Sigmoid colon (tissue), 6 donors: ENCODE measurements at regions not wholly inside any gene's neighbourhood (a gene's known extent, or its start where the extent isn't known, plus 50 kb on each side); places are given as distances from the start of the nearest gene placed in this dataset.

Experiments
- DNase-seq: peaks from one replicate; pipeline ENCODE4 v3.0.0-alpha.2; 2019
- H3K27ac ChIP-seq, 4 donors: fragments of 200-600 bp; sonication (generic); one replicate each; pipeline ENCODE4 v1.5.1; 2016 to 2019; ENCODE audit warnings: mild to moderate bottlenecking in 1 of 4
- H3K27me3 ChIP-seq, 3 donors: fragments of 200-600 bp; sonication (generic); one replicate each; pipeline ENCODE4 v1.5.1; 2019; ENCODE audit warnings: mild to moderate bottlenecking in 1 of 3
- H3K36me3 ChIP-seq, 4 donors: fragments of 200-600 bp; sonication (generic); one replicate each; pipeline ENCODE4 v1.5.1; 2016 to 2019
- H3K4me1 ChIP-seq, 4 donors: fragments of 200-600 bp; sonication (generic); one replicate each; pipeline ENCODE4 v1.5.1; 2017 to 2019
- H3K4me3 ChIP-seq, 4 donors: fragments of 200-600 bp; sonication (generic); one replicate each; pipeline ENCODE4 v1.5.1; 2017 to 2019; ENCODE audit warnings: mild to moderate bottlenecking in 2 of 4, moderate library complexity in 1 of 4
- H3K9me3 ChIP-seq, 4 donors: fragments of 200-600 bp in 3 of 4; sonication (generic) in 3 of 4; one replicate each; pipeline versions ENCODE4 v1.5.1 to v1.6.1; 2013 to 2019
- CTCF ChIP-seq, 4 experiments: fragments of 450-650 bp in 3 of 4; fragments of 200-600 bp in 1 of 4; IDR thresholded peaks; one replicate each; pipeline ENCODE4 v1.5.1; 2016 to 2019; ENCODE audit warnings: antibody characterized with exemption in 4 of 4, mild to moderate bottlenecking in 3 of 4, moderate library complexity in 2 of 4
- EP300 ChIP-seq, 4 donors: sonication (generic); formaldehyde crosslinking; IDR thresholded peaks; one replicate each; pipeline ENCODE4 v1.6.1; 2017; ENCODE audit warnings: antibody characterized with exemption in 4 of 4
- POLR2A ChIP-seq, 2 donors: fragments of 450-650 bp; IDR thresholded peaks; one replicate each; pipeline ENCODE4 v1.6.1; 2016; ENCODE audit warnings: antibody characterized with exemption in 2 of 2, mild to moderate bottlenecking in 2 of 2, moderate library complexity in 2 of 2
- POLR2AphosphoS5 ChIP-seq, 4 donors: sonication (generic); formaldehyde crosslinking; IDR thresholded peaks; one replicate each; pipeline ENCODE4 v1.6.1; 2017; ENCODE audit warnings: antibody characterized with exemption in 4 of 4
- WGBS, 2 donors: extraction: QIAGEN DNeasy Blood & Tissue Kit; methylation state at CpG; one replicate each; pipeline ENCODE4 v1.1.7; 2013; 5-methylcytosine and 5-hydroxymethylcytosine counted together
- intact Hi-C: fragments of 100-400 bp; cut with DNase I; formaldehyde crosslinking; loops from one replicate; pipeline ENCODE4 v1.15.1; 2023
- donor health status: healthy with polysubstance abuse.
- donor health status: healthy.

DNA sequence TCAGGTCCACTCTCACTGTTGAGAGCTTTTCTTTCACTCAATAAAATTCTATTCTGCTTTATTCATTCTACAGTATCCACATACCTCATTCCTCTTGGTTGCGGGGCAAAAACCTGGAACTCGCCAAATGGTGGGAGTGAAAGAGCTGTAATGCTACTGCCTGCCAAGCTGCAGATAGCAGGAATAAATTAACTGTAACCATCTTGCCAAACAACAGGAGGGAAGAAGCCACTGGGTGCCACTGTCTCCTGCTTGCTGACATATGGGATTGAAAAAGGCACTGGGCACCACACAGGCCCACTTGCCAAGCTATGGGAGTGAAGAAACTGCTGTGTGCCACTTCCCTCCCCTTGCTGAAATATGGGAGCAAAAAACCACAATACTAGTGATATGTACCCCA, 111.9 kb upstream of the CNTN1 start:
- TF ChIP-seq POLR2AphosphoS5 (IDR thresholded peaks at IDR 0.05) (no peak), EP300 (IDR thresholded peaks at IDR 0.05) (no peak), POLR2A (IDR thresholded peaks at IDR 0.05) (no peak), CTCF (IDR thresholded peaks at IDR 0.05) (no peak)
- Histone ChIP-seq H3K9me3 (peaks cover 0 to 6% (median 0%) of the 10 kb centered on the region in 4 donors), H3K4me1 (no peaks in the 10 kb centered on the region), H3K27me3 (no peaks in the 10 kb centered on the region), H3K36me3 (no peaks in the 10 kb centered on the region), H3K4me3 (no peak overlapping the region), H3K27ac (no peak overlapping the region)
- intact Hi-C loops = no loop called here
- WGBS, 2 donors = 96 to 97% methylated on average over 2 of the region's 2 CpGs
- DNase-seq = no peak

- H3K4me1 ChIP-seq = no peaks in the 10 kb centered on the region
- TF ChIP-seq CTCF (IDR thresholded peaks at IDR 0.05) (no peak), POLR2A (IDR thresholded peaks at IDR 0.05) (no peak), POLR2AphosphoS5 (IDR thresholded peaks at IDR 0.05) (no peak), EP300 (IDR thresholded peaks at IDR 0.05) (no peak)
- H3K27me3 ChIP-seq = no peaks in the 10 kb centered on the region
- no peak overlapping the region for H3K27ac ChIP-seq
- H3K4me3 ChIP-seq = no peak overlapping the region
- no peaks in the 10 kb centered on the region for H3K36me3 ChIP-seq
- no peak for DNase-seq
- 93 to 98% methylated on average over 1 of the region's 1 CpG for WGBS, 2 donors
- peaks cover 0 to 6% (median 0%) of the 10 kb centered on the region in 4 donors for H3K9me3 ChIP-seq
- intact Hi-C loops = no loop called here
Measured at GRCh38 chr12:40581889-40582288, 110.3 kb upstream of the CNTN1 start.

GRCh38 chr12:40583743-40584142, 108.5 kb upstream of the CNTN1 start:
- H3K36me3 ChIP-seq = no peaks in the 10 kb centered on the region
- no peaks in the 10 kb centered on the region for H3K4me1 ChIP-seq
- peaks cover 0 to 6% (median 0%) of the 10 kb centered on the region in 4 donors for H3K9me3 ChIP-seq
- DNase-seq = no peak
- intact Hi-C loops = no loop called here
- no peak overlapping the region for H3K4me3 ChIP-seq
- no peaks in the 10 kb centered on the region for H3K27me3 ChIP-seq
- no peak overlapping the region for H3K27ac ChIP-seq
- TF ChIP-seq CTCF (IDR thresholded peaks at IDR 0.05) = no peak
- no peak for TF ChIP-seq POLR2A (IDR thresholded peaks at IDR 0.05)
- no peak for TF ChIP-seq EP300 (IDR thresholded peaks at IDR 0.05)
- no peak for TF ChIP-seq POLR2AphosphoS5 (IDR thresholded peaks at IDR 0.05)

GRCh38 chr12:40584763-40585162, 107.5 kb upstream of the CNTN1 start:
- no peak for DNase-seq
- TF ChIP-seq EP300 (IDR thresholded peaks at IDR 0.05) (no peak), POLR2A (IDR thresholded peaks at IDR 0.05) (no peak), CTCF (IDR thresholded peaks at IDR 0.05) (no peak), POLR2AphosphoS5 (IDR thresholded peaks at IDR 0.05) (no peak)
- Histone ChIP-seq H3K4me3 (no peak overlapping the region), H3K27me3 (no peaks in the 10 kb centered on the region), H3K27ac (no peak overlapping the region), H3K36me3 (no peaks in the 10 kb centered on the region), H3K9me3 (peaks cover 0 to 6% (median 0%) of the 10 kb centered on the region in 4 donors), H3K4me1 (no peaks in the 10 kb centered on the region)
- intact Hi-C loops = no loop called here
- WGBS, 2 donors = 66 to 71% methylated on average over 2 of the region's 2 CpGs

DNA sequence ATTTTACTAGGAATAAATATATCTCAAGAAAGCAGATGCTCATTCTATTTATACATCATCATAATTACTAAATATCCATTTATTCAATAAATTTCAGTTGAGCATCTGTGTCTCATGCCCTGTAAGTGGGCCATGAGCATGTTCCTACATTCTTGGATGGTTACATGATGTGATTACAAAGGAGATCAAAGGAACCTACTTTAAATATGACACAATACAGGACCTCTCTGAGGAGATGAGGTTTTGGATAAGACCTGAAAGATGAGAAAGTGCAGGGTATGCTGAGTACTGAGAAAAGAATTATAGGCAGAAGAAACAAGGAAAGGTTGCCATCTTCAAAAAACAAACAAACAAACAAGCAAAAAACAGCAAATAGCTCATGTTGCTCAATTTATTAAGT, 105.4 kb upstream of the CNTN1 start:
- Histone ChIP-seq H3K4me1 (no peaks in the 10 kb centered on the region), H3K9me3 (no peaks in the 10 kb centered on the region), H3K4me3 (no peak overlapping the region), H3K36me3 (no peaks in the 10 kb centered on the region), H3K27me3 (no peaks in the 10 kb centered on the region), H3K27ac (no peak overlapping the region)
- DNase-seq = no peak
- TF ChIP-seq EP300 (IDR thresholded peaks at IDR 0.05) (no peak), POLR2AphosphoS5 (IDR thresholded peaks at IDR 0.05) (no peak), CTCF (IDR thresholded peaks at IDR 0.05) (no peak), POLR2A (IDR thresholded peaks at IDR 0.05) (no peak)
- intact Hi-C loops = no loop called here
